HepG2 (cell line): ENCODE measurements at regions not wholly inside any gene's neighbourhood (a gene's known extent, or its start where the extent isn't known, plus 50 kb on each side); places are given as distances from the start of the nearest gene placed in this dataset.

Experiments
- ATAC-seq: fragments of 200-7000 bp; cut with Tn5 transposase; 3 replicates; pipeline ENCODE4 v1.9.1; 2020; ENCODE audit warnings: mild to moderate bottlenecking, moderate library complexity
- BruUV-seq: library from RNA; stranded (reverse); fragments of 400-500 nt; replicated peaks from 2 replicates; lab custom pipeline; 2021; lab: Mats Ljungman, UMichigan
- CTCF ChIA-PET: fragments of 300-600 bp; formaldehyde crosslinking; extraction: SDS; loops from one replicate; lab custom pipeline; 2021; ENCODE audit warnings: low total read pairs, inconsistent platforms, low intra/inter-chr PET ratio; lab: Yijun Ruan, JAX
- POLR2A ChIA-PET: fragments of 350-600 bp; sonication (Branson Sonifier 250); formaldehyde crosslinking; loops from one replicate; lab custom pipeline; 2020; ENCODE audit warnings: antibody characterized with exemption, inconsistent platforms; lab: Yijun Ruan, JAX
- DNase-seq: peaks from one replicate; pipeline ENCODE4 v3.0.0-alpha.2; 2015; ENCODE audit warnings: low spot score
- FAIRE-seq: peaks from 3 replicates; lab custom pipeline; 2011; peaks lifted over from hg19 to GRCh38; lab: Jason Lieb, UNC
- H2AFZ ChIP-seq: one replicate; pipeline ENCODE4 v1.6.1; 2011; ENCODE audit warnings: low read length, inconsistent platforms
- H3K27ac ChIP-seq: fragments of 300-600 bp; 3 replicates; pipeline ENCODE4 v1.8.0; 2011; ENCODE audit warnings: mixed run types, mild to moderate bottlenecking, mixed read lengths, low read length, inconsistent platforms; ENCODE audit not compliant: insufficient read depth; ENCODE audit errors: extremely low read length
- H3K27me3 ChIP-seq, 2 experiments: fragments of 200-600 bp in 1 of 2; 2 replicates in 1 of 2; 3 replicates in 1 of 2; pipeline versions ENCODE4 v1.6.0 to v1.8.0; 2011; ENCODE audit warnings: low read length in 2 of 2, mild to moderate bottlenecking in 2 of 2, moderate library complexity in 2 of 2, inconsistent platforms in 1 of 2; ENCODE audit not compliant: insufficient read depth in 2 of 2, control insufficient read depth in 1 of 2
- H3K36me3 ChIP-seq, 2 experiments: fragments of 200-600 bp in 1 of 2; replicated peaks in 1 of 2; 2 replicates in 1 of 2; 3 replicates in 1 of 2; pipeline versions ENCODE4 v1.5.1 to v1.8.0; 2011; ENCODE audit warnings: low read length in 2 of 2, inconsistent platforms in 1 of 2; ENCODE audit not compliant: insufficient read depth in 2 of 2, control insufficient read depth in 1 of 2
- H3K4me1 ChIP-seq: 2 replicates; pipeline ENCODE4 v1.5.1; 2012; ENCODE audit warnings: low read length, inconsistent platforms; ENCODE audit not compliant: insufficient read depth
- H3K4me2 ChIP-seq: 2 replicates; pipeline ENCODE4 v1.6.0; 2011; ENCODE audit warnings: low read depth, low read length, inconsistent platforms
- H3K4me3 ChIP-seq, 3 experiments: fragments of 200-600 bp in 1 of 3; sonication (generic), shearing (Covaris generic) in 1 of 3; replicated peaks in 1 of 3; 2 replicates each; pipeline ENCODE4 v1.5.1; 2011 to 2016; ENCODE audit warnings: low read length in 3 of 3, inconsistent platforms in 2 of 3, low read depth in 2 of 3, mild to moderate bottlenecking in 2 of 3, control low read depth in 1 of 3, mixed read lengths in 1 of 3; ENCODE audit not compliant: insufficient read depth in 1 of 3
- H3K79me2 ChIP-seq: one replicate; pipeline ENCODE4 v1.6.1; 2011; ENCODE audit warnings: low read length, inconsistent platforms; ENCODE audit not compliant: insufficient read depth
- H3K9ac ChIP-seq: 2 replicates; pipeline ENCODE4 v1.6.0; 2011; ENCODE audit warnings: mild to moderate bottlenecking, low read depth, low read length, inconsistent platforms; ENCODE audit not compliant: insufficient read depth
- H3K9me3 ChIP-seq: 2 replicates; pipeline ENCODE4 v1.5.1; 2012; ENCODE audit warnings: mild to moderate bottlenecking, low read length
- H4K20me1 ChIP-seq: 2 replicates; pipeline ENCODE4 v1.6.0; 2011; ENCODE audit warnings: inconsistent platforms, mild to moderate bottlenecking, low read length, moderate library complexity; ENCODE audit not compliant: insufficient read depth
- AGO1 ChIP-seq: fragments of 200-400 bp; formaldehyde crosslinking; IDR thresholded peaks from 2 replicates; pipeline ENCODE4 v1.6.1; 2017; ENCODE audit warnings: mild to moderate bottlenecking, low read depth, low read length, moderate library complexity; ENCODE audit not compliant: poor library complexity, severe bottlenecking
- ATF7-NPFF ChIP-seq: sonication (generic); formaldehyde crosslinking; IDR thresholded peaks from 2 replicates; pipeline ENCODE4 v1.8.1; 2023; ENCODE audit warnings: mild to moderate bottlenecking, low read depth, missing genetic modification reagents, moderate library complexity
- FOSL1 ChIP-seq: sonication (generic); formaldehyde crosslinking; IDR thresholded peaks from 2 replicates; pipeline ENCODE4 v1.9.0; 2021; ENCODE audit warnings: missing genetic modification reagents, borderline replicate concordance
- HNRNPLL ChIP-seq: fragments of 200-400 bp; formaldehyde crosslinking; IDR thresholded peaks from 2 replicates; pipeline ENCODE4 v1.6.1; 2017; ENCODE audit warnings: mild to moderate bottlenecking, low read depth, low read length; ENCODE audit not compliant: poor library complexity, severe bottlenecking
- KDM2A ChIP-seq: sonication (generic); formaldehyde crosslinking; IDR thresholded peaks from 2 replicates; pipeline ENCODE4 v1.4.0; 2020; ENCODE audit warnings: low read depth, missing genetic modification reagents, borderline replicate concordance
- MIXL1 ChIP-seq: IDR thresholded peaks from 2 replicates; pipeline ENCODE4 v1.6.1; 2016
- NKX3-1 ChIP-seq: sonication (generic); formaldehyde crosslinking; IDR thresholded peaks from 2 replicates; pipeline ENCODE4 v1.5.0; 2020; ENCODE audit warnings: missing genetic modification reagents
- RBM39 ChIP-seq: fragments of 200-400 bp; formaldehyde crosslinking; IDR thresholded peaks from one replicate; pipeline ENCODE4 v1.6.1; 2018; ENCODE audit warnings: antibody characterized with exemption, mild to moderate bottlenecking, low read depth, low read length; ENCODE audit not compliant: poor library complexity, severe bottlenecking
- STAG1 ChIP-seq: sonication (generic); formaldehyde crosslinking; IDR thresholded peaks from 2 replicates; pipeline ENCODE4 v1.4.0; 2020; ENCODE audit warnings: missing genetic modification reagents
- SUZ12 ChIP-seq: fragments of 150-350 bp; IDR thresholded peaks from 2 replicates; pipeline ENCODE4 v1.6.1; 2014; ENCODE audit warnings: low read depth, low read length
- TP53 ChIP-seq: sonication (generic); formaldehyde crosslinking; conservative IDR thresholded peaks from 2 replicates; pipeline ENCODE4 v1.4.0; 2020; ENCODE audit warnings: missing genetic modification reagents
- ZBTB43 ChIP-seq: sonication (generic); formaldehyde crosslinking; conservative IDR thresholded peaks from 2 replicates; pipeline ENCODE4 v1.4.0; 2020; ENCODE audit warnings: missing genetic modification reagents
- ZNF17 ChIP-seq: sonication (generic); formaldehyde crosslinking; IDR thresholded peaks from 2 replicates; pipeline ENCODE4 v1.5.0; 2020; ENCODE audit warnings: mild to moderate bottlenecking, missing genetic modification reagents
- ZNF589 ChIP-seq: sonication (generic); formaldehyde crosslinking; conservative IDR thresholded peaks from 2 replicates; pipeline ENCODE4 v1.8.0; 2022; ENCODE audit warnings: mild to moderate bottlenecking, moderate library complexity, missing genetic modification reagents
- ZNF616 ChIP-seq: sonication (generic); formaldehyde crosslinking; IDR thresholded peaks from 2 replicates; pipeline ENCODE4 v1.5.0; 2020; ENCODE audit warnings: low read depth, mild to moderate bottlenecking, missing genetic modification reagents
- WGBS: methylation state at CpG from one replicate; pipeline ENCODE4 v1.1.6; 2017; ENCODE audit warnings: low lambda C conversion rate; 5-methylcytosine and 5-hydroxymethylcytosine counted together
- in situ Hi-C: cut with HindIII; loops from 2 replicates; pipeline ENCODE4 v1.10.0; 2017; ENCODE audit warnings: low pct_unique_long_range_greater_than_20kb; ENCODE audit not compliant: extremely low pct_ligation_motif_present
- intact Hi-C: fragments of 100-400 bp; cut with micrococcal nuclease; formaldehyde crosslinking; loops from one replicate; pipeline ENCODE4 v1.10.0; 2022; ENCODE audit not compliant: unreplicated experiment

- in situ Hi-C loops (no loop called here), intact Hi-C loops (no loop called here)
- no peak overlapping the region for H3K27ac ChIP-seq
- POLR2A ChIA-PET, result no interaction called here
- no TSS peak for BruUV-seq
- peaks cover 11% of the 10 kb centered on the region; the same call in 1 of the 2 replicates for H3K9me3 ChIP-seq
- no peak overlapping the region for H3K4me2 ChIP-seq
- no peak overlapping the region for H2AFZ ChIP-seq
- no peaks in the 10 kb centered on the region for H4K20me1 ChIP-seq
- no peaks in the 10 kb centered on the region for H3K79me2 ChIP-seq
- no peak for FAIRE-seq
- H3K27me3 ChIP-seq, result no peaks in the 10 kb centered on the region
- H3K4me3 ChIP-seq, result no peak overlapping the region
- no peaks in the 10 kb centered on the region for H3K4me1 ChIP-seq
- TF ChIP-seq MIXL1 (CRISPR knock-in tag) (no peak), NKX3-1 (no peak), ZNF616 (no peak), STAG1 (CRISPR knock-in tag) (no peak), RBM39 (no peak), TP53 (CRISPR knock-in tag) (no peak), ZNF17 (CRISPR knock-in tag) (no peak), AGO1 (no peak), FOSL1 (CRISPR knock-in tag) (no peak), ZBTB43 (no peak), ATF7-NPFF (no peak), SUZ12 (no peak), HNRNPLL (no peak), ZNF589 (CRISPR knock-in tag) (no peak), KDM2A (no peak)
- DNase-seq, result no peak
- CTCF ChIA-PET, result no interaction called here
- WGBS, result 1% methylated on average over 4 of the region's 4 CpGs
- H3K36me3 ChIP-seq, result no peaks in the 10 kb centered on the region
- no peak overlapping the region for H3K9ac ChIP-seq
- no peak for ATAC-seq
These were observed 281.9 kb downstream of the SHOX2 start for GRCh38 chr3:157824281-157824680.
